T-helper 1 cell treated with Interleukin-12 subunit alpha and Interleukin-12 subunit beta and Interleukin-4 antibody, amounts not matched to agents 30 μg/mL and 1 μg/mL, for 36 hours (primary cell): ENCODE measurements at regions not wholly inside any gene's neighbourhood (a gene's known extent, or its start where the extent isn't known, plus 50 kb on each side); places are given as distances from the start of the nearest gene placed in this dataset.
A peak's percentile ranks its signal among the peaks of the same experiment; 100 is the strongest.

Source experiments
- H3K27ac Mint-ChIP-seq: one replicate; pipeline ENCODE4 v1.8.0; 2021; ENCODE audit warnings: mild to moderate bottlenecking, mixed read lengths
- H3K27me3 Mint-ChIP-seq: one replicate; pipeline ENCODE4 v1.8.0; 2021; ENCODE audit warnings: low read depth, mixed read lengths
- H3K36me3 Mint-ChIP-seq: one replicate; pipeline ENCODE4 v1.8.0; 2021; ENCODE audit warnings: low read depth, mixed read lengths
- H3K4me1 Mint-ChIP-seq: one replicate; pipeline ENCODE4 v1.8.0; 2021; ENCODE audit warnings: low read depth, mixed read lengths
- H3K4me3 Mint-ChIP-seq: one replicate; pipeline ENCODE4 v1.8.0; 2021; ENCODE audit warnings: mild to moderate bottlenecking, moderate library complexity, mixed read lengths
- H3K9me3 Mint-ChIP-seq: one replicate; pipeline ENCODE4 v1.8.0; 2021; ENCODE audit warnings: mixed read lengths

- Mint-ChIP-seq H3K4me1 (peaks cover 4% of the 10 kb centered on the region), H3K36me3 (no peaks in the 10 kb centered on the region), H3K9me3 (no peaks in the 10 kb centered on the region), H3K27ac (no peak overlapping the region), H3K27me3 (peaks cover 7% of the 10 kb centered on the region), H3K4me3 (no peak overlapping the region)
Measured at GRCh38 chr2:105581555-105581944, 163.2 kb upstream of the NCK2 start.

DNA sequence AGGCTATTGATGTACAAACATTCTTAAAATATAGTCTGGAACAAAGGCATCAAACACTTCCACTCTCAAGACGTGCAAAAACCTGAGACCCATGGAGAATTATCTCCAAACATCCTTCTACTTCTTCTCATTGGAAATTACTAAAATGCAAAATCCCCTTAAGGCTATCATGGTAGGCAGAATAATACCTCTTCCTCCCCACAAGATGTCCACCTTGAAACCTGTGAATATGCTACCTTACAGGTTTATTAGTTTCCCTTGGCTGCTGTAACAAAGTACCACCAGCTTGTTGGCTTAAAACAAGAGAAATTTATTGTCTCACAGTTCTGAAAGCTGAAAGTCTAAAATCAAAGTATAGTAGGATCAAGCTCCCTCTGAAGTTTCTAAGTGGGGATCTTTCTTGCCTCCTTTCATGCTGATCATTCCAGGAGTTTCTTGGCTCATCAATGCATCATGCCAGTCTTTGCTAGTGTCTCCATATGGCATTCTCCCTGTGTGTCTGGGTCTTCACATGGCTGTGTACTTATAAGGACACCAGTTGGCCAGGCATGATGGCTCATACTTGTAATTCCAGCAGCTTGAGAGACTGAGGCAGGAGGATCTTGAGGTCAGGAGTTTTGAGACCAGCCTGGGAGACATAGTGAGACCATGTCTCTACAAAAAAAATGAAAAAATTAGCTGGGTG, 163.7 kb upstream of the NCK2 start:
- Mint-ChIP-seq H3K36me3 (no peaks in the 10 kb centered on the region), H3K27me3 (peaks cover 7% of the 10 kb centered on the region), H3K4me3 (no peak overlapping the region), H3K9me3 (no peaks in the 10 kb centered on the region), H3K4me1 (peaks cover 8% of the 10 kb centered on the region), H3K27ac (no peak overlapping the region)

GRCh38 chr2:105580216-105580615, 164.5 kb upstream of the NCK2 start:
- H3K4me1 Mint-ChIP-seq = peaks cover 13% of the 10 kb centered on the region
- peaks cover 7% of the 10 kb centered on the region for H3K27me3 Mint-ChIP-seq
- no peaks in the 10 kb centered on the region for H3K36me3 Mint-ChIP-seq
- H3K9me3 Mint-ChIP-seq = no peaks in the 10 kb centered on the region
- H3K4me3 Mint-ChIP-seq = no peak overlapping the region
- H3K27ac Mint-ChIP-seq = no peak overlapping the region

DNA sequence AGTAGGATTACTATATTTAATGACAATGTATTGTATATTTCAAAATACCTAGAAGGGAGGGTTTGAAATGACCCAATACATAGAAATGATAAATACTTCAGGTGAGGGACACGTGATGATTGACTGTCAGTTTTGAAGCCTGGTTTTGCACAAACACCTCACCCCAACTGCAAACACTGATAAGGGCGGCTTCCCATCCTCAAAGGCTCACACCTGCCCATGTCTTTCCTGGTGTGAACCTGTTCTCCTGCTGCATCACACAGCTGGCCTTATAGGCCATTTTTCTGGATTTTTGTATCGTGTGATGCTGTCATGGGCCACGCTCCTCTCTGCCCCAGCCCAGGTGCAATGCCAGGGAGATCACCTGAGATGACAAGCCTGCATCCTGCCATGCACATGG, 166.5 kb upstream of the NCK2 start:
- H3K4me1 Mint-ChIP-seq = peaks cover 13% of the 10 kb centered on the region
- no peaks in the 10 kb centered on the region for H3K36me3 Mint-ChIP-seq
- no peak overlapping the region for H3K27ac Mint-ChIP-seq
- H3K4me3 Mint-ChIP-seq = no peak overlapping the region
- peaks cover 7% of the 10 kb centered on the region for H3K27me3 Mint-ChIP-seq
- no peaks in the 10 kb centered on the region for H3K9me3 Mint-ChIP-seq

DNA sequence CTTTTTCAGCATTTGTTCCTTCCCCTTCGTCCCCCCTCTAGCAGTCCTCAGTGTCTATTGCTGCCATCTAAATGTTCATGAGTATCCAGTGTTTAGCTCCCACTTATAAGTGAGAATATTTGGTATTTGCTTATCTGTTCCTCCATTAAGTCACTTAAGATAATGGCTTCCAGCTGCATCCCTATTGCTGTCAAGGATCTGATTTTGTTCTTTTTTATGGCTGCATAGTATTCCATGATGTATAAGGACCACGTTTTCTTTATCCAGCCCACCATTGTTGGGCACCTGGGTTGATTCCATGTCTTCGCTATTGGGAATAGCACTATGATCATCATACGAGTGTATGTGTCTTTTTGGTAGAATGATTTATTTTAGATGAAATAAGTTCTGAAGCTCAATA, 166.9 kb upstream of the NCK2 start:
- Mint-ChIP-seq H3K9me3 (no peaks in the 10 kb centered on the region), H3K4me3 (no peak overlapping the region), H3K27me3 (peaks cover 6% of the 10 kb centered on the region), H3K27ac (no peak overlapping the region), H3K4me1 (peaks cover 13% of the 10 kb centered on the region), H3K36me3 (no peaks in the 10 kb centered on the region)

DNA sequence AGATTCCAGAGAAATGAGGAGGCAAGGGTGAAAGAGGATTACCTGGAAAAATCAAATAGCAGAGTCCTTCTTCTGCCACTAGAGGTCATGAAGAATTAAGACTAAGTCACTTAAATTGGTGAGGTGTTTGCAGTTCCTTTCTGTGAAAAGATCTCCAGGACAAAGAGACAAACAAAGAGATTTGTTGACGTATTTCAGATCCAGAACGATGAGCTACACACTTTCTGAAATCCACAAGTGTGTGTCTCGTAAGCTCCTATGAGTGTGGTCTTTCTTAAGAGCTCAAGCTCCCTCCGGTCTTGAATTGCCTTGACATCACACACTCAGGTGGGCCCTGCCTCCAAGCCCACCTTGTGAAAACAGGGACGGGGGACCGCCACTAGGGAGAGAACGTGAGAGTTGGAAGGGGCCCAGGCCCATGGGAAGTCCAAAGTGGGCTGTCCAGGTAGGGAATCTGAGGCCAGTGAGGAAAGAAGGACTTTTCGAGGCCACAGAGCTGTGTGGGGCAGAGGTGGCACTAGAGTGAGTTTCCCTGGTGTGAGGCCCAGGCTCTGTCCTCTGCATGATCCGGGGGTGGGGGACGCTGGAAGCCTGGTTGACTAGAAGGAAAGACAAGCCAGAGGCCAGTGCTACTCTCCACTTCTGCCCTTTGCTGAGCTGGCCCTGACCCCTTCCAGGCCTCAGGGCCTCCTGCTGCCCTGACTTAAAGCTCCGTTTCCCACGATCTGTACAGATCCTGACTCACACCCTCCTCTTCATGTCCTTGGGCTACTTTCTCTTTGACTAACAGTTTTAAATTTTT, 168.1 kb upstream of the NCK2 start:
- Mint-ChIP-seq H3K27me3 (peaks cover 4% of the 10 kb centered on the region), H3K9me3 (no peaks in the 10 kb centered on the region), H3K27ac (peak overlapping the region; percentile 58), H3K4me3 (no peak overlapping the region), H3K36me3 (no peaks in the 10 kb centered on the region), H3K4me1 (peaks cover 13% of the 10 kb centered on the region)

DNA sequence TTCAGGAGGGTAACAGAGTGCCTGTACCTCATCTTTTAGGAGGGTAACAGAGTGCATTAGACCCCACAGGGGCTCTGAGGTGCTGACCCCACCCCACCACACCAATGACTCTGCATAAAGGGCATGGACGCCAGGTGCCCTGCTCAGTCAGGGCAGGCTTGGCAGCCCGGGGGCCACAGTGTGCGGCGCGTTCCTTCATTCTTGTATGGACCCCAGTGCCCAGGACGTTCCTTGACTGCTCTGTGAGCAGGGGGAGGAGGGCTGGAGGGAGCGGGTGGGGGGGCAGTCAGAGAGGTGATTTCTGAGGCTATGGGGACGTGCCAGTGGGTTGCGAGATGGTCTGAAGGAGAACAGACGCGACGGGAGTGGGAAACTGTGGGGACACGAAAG, 168.7 kb upstream of the NCK2 start:
- Mint-ChIP-seq H3K27me3 (peaks cover 9% of the 10 kb centered on the region), H3K27ac (peak overlapping the region; percentile 58), H3K4me3 (no peak overlapping the region), H3K4me1 (peaks cover 13% of the 10 kb centered on the region), H3K36me3 (no peaks in the 10 kb centered on the region), H3K9me3 (no peaks in the 10 kb centered on the region)

DNA sequence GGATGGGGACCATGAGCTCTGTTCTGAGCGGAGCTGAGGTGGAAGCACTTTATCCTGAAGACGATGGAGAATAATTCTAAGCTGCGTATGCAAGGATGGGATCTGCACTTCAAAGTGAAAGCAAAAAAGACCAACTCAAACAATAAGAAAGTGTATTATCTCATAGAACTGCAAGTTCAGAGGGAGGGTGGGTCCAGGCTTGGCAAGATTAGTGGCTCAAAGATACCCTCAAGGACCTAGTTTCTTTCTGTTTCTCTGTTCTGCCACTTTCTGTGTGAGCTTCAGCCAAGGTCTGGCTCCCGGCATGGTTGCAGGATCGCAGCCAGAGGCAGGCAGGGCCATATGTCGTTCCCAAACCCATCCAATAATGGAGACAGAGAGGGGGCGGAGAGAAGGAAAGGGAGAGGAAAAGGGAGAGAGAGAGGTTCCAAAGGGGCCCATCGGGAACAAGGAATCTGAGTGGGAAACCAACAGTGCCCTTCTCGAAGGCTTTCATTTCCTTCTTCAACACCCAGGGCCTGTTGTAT, 169.2 kb upstream of the NCK2 start:
- H3K36me3 Mint-ChIP-seq = no peaks in the 10 kb centered on the region
- H3K4me1 Mint-ChIP-seq = peaks cover 13% of the 10 kb centered on the region
- H3K9me3 Mint-ChIP-seq = no peaks in the 10 kb centered on the region
- no peak overlapping the region for H3K4me3 Mint-ChIP-seq
- H3K27me3 Mint-ChIP-seq = peaks cover 12% of the 10 kb centered on the region
- no peak overlapping the region for H3K27ac Mint-ChIP-seq

DNA sequence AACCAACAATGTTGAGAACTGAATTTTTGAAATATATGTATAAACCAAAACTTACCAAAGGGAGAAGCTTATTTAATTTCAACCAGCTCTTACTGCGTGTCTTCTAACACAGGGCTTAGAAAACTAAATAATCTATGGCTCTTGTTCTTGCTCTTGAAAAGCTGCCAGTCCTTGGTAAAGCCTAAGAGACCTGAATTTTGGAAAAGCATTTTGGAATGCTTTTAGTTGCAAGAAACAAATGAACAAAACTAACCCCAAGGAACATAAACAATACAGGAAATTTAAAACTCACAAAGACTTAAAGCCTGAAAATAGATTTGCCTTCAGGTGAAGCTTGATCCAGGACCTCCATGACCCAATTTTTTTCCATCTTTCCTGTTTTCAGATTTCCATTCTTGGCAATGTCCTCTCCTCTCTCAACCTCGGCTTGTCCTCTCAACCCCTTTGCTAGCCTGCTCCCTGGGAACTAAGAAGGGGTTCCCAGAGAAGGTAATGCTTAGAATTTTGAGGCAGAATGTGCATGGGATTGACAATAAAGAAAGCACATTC, 169.8 kb upstream of the NCK2 start:
- H3K4me1 Mint-ChIP-seq = peaks cover 13% of the 10 kb centered on the region
- no peaks in the 10 kb centered on the region for H3K9me3 Mint-ChIP-seq
- no peak overlapping the region for H3K4me3 Mint-ChIP-seq
- H3K36me3 Mint-ChIP-seq = no peaks in the 10 kb centered on the region
- H3K27me3 Mint-ChIP-seq = peaks cover 18% of the 10 kb centered on the region
- H3K27ac Mint-ChIP-seq = no peak overlapping the region

DNA sequence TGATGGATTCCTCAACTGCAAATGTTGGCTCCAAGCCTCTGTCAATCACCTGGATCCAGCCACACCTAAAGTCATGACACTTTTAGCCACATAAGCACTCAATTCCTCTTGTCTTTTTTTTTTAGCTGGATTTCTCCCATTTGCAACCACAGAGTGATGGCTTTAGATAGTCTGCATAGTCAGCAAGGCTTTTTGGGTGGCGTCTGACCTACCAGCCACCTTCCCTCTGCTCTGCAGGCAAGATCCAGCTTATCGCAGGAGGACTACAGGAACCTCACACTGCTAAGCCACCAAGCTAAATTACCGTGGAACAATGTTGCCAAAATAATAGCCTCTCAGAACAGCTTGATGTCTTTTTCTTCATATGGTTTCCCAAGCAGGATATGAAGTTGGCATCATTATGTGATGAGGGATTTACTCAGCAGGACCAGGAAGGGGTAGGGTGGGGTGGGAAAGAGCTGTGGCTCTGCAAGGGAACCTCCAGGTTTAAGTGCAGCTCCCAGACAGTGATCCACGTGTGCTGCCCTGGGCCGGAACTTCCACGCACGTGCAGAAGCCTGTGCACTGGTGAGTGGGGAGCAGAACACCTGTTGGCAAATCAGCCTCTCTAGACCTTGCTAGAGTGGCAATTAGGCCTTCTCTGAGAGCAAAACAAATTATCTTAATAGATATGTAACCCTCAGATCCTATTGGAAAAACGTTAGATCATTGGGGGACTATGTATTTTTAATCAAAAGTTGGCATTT, 170.6 kb upstream of the NCK2 start:
- Mint-ChIP-seq H3K4me1 (peaks cover 13% of the 10 kb centered on the region), H3K4me3 (no peak overlapping the region), H3K9me3 (no peaks in the 10 kb centered on the region), H3K27ac (no peak overlapping the region), H3K36me3 (no peaks in the 10 kb centered on the region), H3K27me3 (peaks cover 19% of the 10 kb centered on the region)

GRCh38 chr2:105573490-105573889, 171.2 kb upstream of the NCK2 start:
- no peak overlapping the region for H3K4me3 Mint-ChIP-seq
- H3K4me1 Mint-ChIP-seq = peaks cover 13% of the 10 kb centered on the region
- H3K27me3 Mint-ChIP-seq = peaks cover 19% of the 10 kb centered on the region
- no peaks in the 10 kb centered on the region for H3K36me3 Mint-ChIP-seq
- H3K27ac Mint-ChIP-seq = no peak overlapping the region
- H3K9me3 Mint-ChIP-seq = no peaks in the 10 kb centered on the region

DNA sequence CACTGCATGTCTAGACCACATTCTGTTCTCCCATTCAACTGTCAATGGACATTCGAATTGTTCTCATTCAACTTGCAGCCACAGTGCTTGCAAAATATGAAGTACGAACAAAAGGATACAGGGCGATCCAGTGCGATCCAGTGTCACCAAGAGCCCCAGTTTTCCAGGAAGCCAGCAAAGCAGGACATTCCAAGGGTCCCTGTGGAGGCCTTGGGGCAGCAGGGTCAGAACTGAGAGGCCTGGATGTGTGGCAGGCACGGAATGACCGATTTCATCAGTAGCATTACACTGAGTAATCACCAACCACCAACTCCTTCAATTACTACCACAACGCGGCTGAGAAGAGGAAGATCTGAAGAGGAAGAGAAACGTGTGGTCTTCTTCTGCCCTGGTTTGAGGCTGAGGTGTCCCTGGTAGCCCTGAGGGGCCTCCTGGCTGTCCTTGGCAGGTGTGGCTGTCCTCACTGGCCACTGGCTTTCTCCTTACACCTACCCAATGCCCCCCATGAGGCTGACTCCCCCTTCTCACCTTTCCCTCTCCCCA, 172.7 kb upstream of the FHL2 start:
- H3K27me3 Mint-ChIP-seq = peaks cover 23% of the 10 kb centered on the region
- H3K27ac Mint-ChIP-seq = no peak overlapping the region
- no peaks in the 10 kb centered on the region for H3K9me3 Mint-ChIP-seq
- H3K4me3 Mint-ChIP-seq = no peak overlapping the region
- H3K4me1 Mint-ChIP-seq = peaks cover 11% of the 10 kb centered on the region
- H3K36me3 Mint-ChIP-seq = no peaks in the 10 kb centered on the region

DNA sequence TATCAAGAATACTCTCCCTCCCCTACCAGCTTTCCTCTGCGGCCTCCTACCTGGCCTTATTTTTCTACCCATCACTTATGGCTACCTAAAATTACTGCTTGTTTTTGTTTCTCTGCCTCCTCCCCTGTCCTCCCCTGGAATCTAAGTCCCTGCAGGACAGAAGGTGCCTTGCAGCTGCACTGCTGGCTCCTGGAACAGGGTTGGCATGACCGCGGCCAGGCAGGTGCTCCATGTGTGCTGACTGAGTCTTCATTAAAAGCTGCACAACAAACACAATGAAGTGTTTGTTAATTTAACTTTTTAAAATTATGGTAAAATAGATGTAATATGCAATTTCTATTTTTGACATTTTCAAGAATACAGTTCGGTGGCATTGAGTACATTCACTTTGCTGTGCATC, 171.9 kb upstream of the FHL2 start:
- H3K36me3 Mint-ChIP-seq = no peaks in the 10 kb centered on the region
- H3K27ac Mint-ChIP-seq = no peak overlapping the region
- H3K27me3 Mint-ChIP-seq = peaks cover 23% of the 10 kb centered on the region
- H3K9me3 Mint-ChIP-seq = no peaks in the 10 kb centered on the region
- no peak overlapping the region for H3K4me3 Mint-ChIP-seq
- H3K4me1 Mint-ChIP-seq = peaks cover 7% of the 10 kb centered on the region

GRCh38 chr2:105570326-105570725, 171.5 kb upstream of the FHL2 start:
- no peak overlapping the region for H3K4me3 Mint-ChIP-seq

More at GRCh38 chr2:105570326-105570725, 171.5 kb upstream of the FHL2 start:
- no peak overlapping the region for H3K27ac Mint-ChIP-seq
- peaks cover 23% of the 10 kb centered on the region for H3K27me3 Mint-ChIP-seq
- H3K36me3 Mint-ChIP-seq = no peaks in the 10 kb centered on the region
- peaks cover 4% of the 10 kb centered on the region for H3K4me1 Mint-ChIP-seq
- no peaks in the 10 kb centered on the region for H3K9me3 Mint-ChIP-seq
